SU-DHL-6 (cell line): ENCODE measurements at regions not wholly inside any gene's neighbourhood (a gene's known extent, or its start where the extent isn't known, plus 50 kb on each side); places are given as distances from the start of the nearest gene placed in this dataset.

ENCODE experiments used
- CTCF ChIP-seq: fragments of 200-600 bp; sonication (generic); IDR thresholded peaks from one replicate; pipeline ENCODE4 v1.5.1; 2017; ENCODE audit warnings: antibody characterized with exemption, mild to moderate bottlenecking, low read length, moderate library complexity; ENCODE audit not compliant: insufficient read depth, poor library complexity, severe bottlenecking
- EZH2phosphoT487 ChIP-seq: fragments of 200-600 bp; sonication (generic), shearing (Covaris generic); conservative IDR thresholded peaks from 2 replicates; pipeline ENCODE4 v1.6.1; 2018; ENCODE audit warnings: mild to moderate bottlenecking, antibody characterized with exemption, low read length, moderate library complexity, mixed read lengths

- TF ChIP-seq CTCF: no peak
- TF ChIP-seq EZH2phosphoT487: no peak
Measured at GRCh38 chr11:122202161-122202950, 86.3 kb upstream of the BLID start.
